GM21367 (cell line): ENCODE measurements at regions not wholly inside any gene's neighbourhood (a gene's known extent, or its start where the extent isn't known, plus 50 kb on each side); places are given as distances from the start of the nearest gene placed in this dataset.

ENCODE experiments used
- ATAC-seq: cut with Tn5 transposase; IDR thresholded peaks from one replicate; pipeline ENCODE4 v1.9.1; 2021; ENCODE audit not compliant: unreplicated experiment

DNA sequence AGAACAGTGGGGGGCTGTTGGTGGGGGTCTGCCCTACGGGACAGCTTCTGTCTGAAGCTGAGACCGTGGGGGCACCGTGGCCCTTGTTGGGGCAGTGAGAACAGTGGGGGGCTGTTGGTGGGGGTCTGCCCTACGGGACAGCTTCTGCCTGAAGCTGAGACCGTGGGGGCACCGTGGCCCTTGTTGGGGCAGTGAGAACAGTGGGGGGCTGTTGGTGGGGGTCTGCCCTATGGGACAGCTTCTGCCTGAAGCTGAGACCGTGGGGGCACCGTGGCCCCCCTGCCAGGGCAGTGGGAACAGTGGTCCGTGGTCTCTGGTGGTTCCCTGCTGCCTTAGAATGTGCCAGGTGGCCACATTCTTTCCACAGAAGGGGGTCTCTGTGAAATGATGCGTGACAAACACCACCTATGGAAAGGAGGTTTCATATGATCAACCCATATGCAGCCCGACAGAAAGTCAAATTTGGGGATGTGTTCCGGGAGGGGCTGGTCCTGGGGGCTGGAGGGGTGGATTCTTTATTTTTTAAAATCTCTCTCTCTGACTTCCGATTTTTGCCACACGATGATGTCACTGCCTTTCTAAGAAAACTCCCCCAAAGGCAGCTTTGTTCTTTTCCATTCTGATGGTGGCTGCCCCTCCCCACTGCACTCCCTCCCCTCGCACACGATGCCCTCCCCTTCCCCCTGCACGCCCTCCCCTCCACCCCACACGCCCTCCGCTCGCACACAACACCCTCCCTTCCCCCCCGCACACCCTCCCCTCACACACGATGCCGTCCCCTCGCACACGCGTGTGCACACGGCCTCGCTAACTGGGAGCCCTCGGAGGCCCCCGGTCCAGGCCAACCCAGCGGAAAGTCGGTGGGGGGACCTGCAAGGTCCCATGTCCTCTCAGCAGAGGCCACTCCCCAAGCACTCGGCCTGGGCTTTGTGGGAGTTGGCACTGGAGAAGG lies 1186.5 kb downstream of the BRD1 start:
- ATAC-seq: no peak

DNA sequence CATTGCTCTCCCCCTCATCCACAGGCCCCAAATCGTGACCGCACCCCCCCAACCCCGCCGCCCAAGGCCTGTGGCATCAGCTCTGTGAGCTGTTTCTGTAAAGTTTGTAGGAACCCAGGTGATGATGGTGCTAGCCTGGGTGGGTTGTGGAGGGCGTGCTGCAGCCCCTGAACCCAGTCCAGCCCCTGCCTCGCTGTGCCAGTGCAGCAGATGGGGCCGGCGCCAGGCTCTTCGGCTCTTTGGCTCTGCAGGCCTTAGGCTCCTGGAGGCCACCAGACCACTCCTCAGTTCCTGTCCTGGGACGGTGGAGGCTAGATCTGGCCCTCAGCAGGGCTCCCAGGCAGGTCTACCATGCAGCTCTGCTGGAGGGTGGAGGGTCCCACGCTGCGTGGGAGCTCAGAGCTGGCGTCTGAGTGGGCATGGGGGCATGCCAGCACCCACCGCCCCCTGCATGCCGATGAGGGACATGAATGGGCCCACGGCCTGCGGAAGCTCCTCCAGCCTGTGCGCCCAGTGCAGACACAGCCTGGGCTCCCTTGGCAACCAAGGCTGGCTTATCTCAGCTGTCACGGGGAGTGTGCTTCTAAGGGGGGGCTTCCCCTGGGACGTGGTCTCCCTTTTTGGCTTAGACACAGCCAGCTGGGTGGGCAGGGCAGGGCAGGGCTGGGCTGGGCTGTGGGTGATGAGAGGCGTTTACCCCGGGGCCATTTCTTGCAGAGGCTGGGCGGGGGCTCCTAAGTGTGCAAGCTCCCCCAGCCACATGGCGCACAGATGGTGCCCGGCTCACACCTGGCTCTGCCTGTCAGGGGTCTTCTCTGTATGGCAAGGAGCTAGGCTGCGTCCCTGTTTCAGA lies 1187.6 kb downstream of the BRD1 start:
- no peak for ATAC-seq

DNA sequence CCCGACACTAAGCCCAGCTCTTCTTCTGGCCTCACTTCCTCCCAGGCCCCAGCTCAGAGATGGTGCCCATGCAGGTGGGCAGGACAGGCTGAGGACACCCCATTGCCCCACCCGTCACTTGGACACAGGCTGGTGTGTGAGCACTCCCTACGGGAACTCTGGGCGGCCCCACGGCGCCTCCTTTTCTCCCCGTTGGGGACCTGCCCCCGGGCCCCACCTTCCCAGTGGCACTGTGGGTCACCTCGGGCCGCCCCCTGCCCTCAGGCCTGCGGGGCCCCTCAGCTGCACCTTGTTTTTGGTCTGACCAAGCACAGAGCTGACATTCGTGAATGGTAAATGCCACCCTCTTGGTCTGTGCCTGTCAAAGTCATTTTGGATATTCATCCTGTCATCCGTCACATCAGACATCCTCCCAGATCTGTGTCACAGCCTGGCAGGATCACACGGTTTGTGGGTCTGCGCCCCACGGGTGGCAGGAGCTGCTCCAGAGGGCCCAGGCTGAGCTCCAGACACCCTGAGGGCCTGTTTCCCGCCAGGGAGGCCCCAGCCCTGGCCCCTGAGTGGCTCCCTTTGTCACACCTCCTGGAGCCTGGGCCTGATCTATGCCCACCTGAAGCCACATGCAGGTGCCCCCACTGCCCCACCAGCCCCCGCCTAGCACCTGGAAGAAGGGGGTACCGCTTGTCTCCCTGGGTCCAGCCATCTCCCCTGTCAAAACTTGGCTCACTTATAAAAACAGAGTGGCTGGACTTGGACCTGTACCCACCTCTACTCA lies 1188.5 kb downstream of the BRD1 start:
- ATAC-seq: no peak

DNA sequence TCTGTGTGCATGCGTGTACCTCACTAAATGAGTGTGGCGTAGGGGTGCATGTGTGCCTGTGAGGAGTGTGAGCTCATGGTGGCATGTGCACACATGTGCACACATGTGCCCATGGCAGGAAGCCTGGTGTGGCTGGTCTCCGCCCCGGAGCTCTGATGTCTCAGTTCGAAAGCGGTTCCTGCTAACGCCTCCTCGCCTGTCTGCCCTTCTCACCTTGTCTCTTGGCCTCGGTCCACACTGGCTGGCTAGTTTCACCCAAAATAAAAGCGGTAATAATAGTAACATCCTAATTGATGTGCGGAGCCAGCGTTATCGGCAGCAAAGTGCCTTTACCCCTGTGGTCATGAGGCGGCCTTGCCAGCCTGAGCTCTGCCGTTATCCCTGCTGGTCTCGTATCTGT lies 1190.4 kb downstream of the BRD1 start:
- ATAC-seq: no peak

DNA sequence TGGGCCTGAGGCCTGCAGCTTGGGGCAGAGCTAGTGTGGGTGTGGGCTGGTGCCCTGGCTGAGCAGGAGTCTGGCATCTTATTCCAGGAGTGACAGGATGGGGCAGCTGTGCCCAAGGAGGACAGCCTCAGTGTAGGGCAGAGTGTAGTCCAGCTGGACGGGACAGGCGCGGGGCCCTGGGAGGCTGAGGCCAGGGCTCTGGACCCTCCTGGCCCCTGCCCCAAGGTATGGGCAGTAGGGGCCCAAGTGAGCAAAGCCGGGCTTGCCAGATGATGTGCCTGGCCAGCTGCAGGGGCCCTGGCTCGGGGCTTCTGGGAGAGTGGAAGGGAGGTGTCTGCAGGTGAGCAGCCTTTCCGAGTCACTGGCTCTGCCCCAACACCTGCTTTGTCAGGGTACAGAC lies 1190.9 kb downstream of the BRD1 start:
- ATAC-seq: no peak

DNA sequence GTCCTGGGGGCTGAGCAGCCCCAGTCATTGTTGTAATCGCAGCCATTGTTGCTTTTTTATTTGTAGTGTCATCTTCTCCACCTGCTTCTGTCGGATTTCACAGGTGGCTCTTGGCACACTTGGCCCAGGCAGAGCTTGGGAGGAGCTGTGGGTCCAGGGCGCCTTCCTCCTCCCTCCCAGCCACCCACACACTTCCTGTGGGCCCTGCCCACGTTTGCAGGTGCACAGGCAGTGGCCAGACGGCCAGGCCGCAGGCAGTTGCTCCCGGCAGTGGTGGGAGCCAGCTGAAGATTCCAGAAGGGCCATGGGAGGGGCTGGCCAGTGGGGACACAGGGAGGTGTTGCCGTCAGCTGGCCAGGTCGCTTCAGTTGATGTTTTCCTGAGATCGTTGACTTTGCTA lies 1191.9 kb downstream of the BRD1 start:
- no peak for ATAC-seq

DNA sequence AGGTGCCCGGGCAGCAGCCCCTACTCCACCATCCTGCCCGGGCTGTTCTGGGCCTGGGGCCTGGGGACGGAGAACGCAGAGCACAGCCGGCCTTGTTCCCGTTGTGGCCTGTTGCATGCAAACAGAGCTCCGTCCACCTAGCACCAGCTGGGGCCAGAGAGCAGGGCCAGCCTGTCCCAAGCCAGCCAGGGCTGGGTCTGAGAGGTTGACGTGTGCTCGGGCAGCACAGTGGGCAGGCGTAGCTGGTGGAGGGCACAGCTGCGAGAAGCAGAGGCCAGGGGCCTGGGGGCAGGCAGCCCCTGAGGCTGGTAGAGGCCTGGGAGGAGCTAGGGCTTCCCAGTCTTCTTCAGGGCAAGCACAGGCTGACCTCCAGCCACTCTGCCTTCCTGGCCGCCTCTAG lies 1192.6 kb downstream of the BRD1 start:
- ATAC-seq: no peak

DNA sequence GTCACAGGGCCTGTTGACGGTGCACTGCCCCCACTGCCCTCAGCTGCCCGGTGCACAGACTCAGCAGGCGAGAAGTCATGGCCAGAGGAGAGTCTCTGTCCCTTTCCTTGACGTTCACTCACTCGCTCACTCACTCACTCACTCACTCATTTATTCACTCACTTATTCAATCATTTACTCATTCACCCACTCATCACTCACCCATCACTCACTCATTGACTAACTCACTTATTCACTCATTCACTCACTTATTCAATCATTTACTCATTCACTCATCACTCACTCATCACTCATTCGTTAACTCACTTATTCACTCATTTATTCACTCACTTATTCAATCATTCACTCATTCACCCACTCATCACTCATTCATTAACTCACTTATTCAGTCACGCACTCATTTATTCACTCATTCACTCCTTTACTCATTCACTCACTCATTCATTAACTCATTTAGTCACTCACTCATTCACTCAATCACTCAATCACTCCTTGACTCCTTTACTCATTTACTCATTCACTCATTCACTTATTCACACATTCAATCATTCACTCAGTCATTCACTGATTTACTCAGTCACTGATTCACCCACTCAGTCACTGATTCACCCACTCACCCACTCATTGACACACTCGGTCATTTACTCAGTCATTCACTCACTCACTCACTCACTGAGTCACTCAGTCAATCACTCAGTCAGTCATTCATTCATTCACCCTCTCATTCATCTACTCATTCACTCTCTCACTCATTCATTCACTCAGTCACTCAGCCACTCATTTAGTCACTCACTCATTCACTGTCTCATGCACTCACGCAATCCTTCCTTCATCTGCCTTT lies 1193.5 kb downstream of the BRD1 start:
- no peak for ATAC-seq

DNA sequence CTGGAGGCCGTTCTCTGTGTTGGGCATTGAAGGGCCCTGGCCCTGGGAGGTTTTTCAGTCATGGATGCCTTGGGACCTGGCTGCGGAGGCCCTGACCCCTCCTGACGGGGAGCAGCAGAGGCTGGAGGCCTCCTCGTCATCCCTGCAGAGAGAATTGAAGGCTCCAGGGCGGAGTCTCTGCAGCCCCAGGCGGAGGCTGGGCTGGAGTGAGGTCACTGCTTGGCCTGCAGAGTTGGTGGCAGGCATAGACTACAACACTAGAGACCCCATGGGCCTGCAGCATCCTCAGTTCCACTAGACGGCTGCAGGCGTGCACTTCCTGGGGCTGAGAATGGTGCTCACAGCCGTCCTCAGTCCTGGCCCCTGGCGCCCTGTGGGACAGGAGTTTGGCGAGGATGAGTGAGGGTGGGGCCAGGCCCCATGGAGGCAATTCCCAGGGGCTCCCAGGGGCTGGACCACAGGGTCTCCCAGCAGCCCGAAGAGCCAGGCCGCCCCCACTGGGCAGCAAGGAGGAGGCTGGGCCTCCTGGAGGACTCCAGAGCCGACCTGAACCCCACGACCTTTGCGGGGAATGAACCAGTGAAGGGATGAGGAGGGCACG lies 1194.9 kb downstream of the BRD1 start:
- ATAC-seq: no peak

DNA sequence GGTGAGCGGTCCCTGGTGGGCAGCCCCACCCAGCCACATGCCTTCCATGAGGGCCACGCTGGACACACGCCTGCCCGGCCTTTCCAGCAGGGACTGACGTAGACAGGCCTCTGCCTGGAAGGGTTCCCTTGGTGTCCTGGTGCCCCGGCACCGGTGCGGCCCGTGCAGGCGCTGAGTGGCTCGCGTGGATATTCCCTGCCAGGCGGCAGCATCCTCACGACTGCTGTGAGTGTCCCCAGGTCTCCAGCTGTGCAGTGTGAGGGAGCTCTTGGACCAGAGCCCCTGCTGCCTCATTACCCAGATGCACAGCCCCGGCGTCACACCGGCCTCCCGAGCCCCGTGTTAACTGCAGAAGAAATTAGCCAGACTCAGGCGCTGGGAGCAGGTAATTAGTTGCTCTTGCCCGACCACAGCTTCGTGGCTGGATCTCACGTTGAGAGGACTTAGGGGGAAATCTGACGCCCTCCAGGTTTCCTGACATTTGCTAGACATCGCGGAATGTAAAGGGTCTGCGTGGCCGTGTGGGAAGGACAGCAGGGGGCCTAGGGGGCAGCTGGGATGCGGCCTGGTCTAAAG lies 1196.3 kb downstream of the BRD1 start:
- no peak for ATAC-seq

DNA sequence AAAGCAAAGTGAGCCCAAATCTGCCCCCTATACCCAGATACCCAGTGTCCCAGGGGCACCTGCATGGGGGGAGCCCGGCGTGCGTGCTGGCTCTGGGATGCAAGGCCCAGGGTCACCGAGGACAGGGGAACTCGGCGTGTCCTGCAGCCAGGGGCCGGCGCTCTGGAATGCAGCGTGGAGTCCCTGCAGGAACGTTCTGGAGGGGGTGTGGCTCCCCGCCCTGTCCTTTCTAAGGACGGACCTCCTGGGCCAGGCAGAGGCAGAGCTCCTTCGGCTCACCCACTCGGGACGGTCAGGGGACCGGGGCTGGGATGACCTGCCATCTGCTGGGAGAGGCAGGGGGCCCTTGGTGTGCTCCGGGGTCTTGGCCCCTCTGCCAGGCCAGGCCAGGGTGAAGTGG lies 1196.8 kb downstream of the BRD1 start:
- no peak for ATAC-seq

DNA sequence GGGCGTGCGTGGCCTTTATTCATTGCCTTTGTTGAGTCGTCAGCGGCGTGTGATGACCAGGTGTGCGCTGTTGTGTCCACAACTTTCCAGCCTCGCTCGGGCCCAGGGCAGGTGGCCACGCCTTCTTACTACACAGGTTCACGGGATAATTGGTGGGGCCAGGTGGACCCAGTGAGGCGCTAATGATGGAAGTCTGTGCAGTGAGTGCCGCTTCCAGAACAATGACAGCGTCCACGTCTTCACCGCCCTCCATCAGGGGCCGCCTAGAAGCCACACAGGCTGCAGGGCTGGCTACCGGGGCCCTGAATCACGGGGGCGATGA lies 1197.3 kb downstream of the BRD1 start:
- no peak for ATAC-seq

DNA sequence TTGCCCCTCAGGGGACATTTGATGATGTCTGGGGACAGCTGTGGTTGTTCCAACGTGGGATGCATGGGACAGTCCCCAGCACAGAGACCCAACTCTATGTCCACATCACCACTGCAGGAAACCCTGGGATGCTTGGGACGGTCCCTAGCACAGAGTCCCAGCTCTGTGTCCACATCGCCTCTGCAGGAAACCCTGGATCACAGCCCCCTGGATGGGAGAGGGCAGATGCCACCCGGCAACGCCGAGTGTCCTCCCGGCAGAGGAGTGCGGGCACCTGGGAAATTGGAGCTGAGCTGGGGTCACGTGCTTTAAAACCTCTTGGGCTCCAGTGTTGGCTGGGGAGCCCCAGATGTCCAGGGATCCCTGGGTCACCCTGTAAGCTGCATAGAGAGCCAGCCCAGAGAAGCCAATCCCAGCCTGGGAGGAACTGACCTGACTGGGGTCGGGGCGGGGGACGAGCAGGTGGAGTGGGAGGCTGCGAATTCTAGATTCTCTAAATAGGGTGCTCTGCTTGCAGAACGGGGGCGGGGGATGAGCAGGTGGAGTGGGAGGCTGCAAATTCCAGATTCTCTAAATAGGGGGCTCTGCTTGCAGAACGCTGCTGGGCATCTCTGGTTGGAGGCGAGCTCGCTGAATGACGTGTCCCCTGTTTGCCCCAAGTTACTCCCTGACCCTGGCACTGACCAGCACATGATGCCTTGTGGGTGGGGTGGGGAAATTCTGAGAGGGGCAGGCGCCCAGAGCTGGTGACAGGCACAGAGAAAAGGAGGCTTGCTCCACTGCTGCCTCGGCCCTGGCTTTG lies 1197.8 kb downstream of the BRD1 start:
- ATAC-seq: no peak

DNA sequence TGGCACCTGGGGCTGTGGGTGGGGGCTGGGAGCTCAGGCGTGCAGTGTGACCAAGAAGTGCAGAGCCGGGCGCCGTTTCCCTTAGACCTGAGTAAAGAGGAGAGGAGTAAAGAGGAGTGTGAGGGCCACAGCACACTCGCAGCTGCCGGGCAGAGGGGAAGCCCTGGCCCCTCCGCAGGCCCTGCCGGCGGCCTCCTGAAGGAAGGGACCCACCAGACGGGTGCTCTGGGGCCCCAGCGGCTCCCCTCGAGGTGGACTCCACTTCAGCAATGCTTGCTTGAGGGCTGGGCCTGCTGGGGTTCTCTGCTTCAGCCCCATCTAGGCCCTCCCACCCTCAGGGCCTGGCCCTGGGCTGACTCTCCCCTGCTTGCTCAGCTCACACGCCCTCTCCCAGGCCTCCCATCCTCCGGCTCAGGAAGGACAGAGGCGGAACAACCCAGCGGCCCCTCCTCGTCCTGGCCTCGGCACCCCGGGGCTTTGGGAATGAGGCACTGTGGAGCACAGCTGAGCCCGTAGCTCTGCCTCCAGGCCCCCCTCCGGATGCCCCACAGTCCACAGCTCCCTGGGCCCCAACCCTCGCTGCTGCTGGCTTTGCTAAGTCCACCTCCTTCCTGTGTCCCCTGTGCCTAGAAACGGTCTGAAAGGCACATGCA lies 1198.7 kb downstream of the BRD1 start:
- ATAC-seq: no peak

DNA sequence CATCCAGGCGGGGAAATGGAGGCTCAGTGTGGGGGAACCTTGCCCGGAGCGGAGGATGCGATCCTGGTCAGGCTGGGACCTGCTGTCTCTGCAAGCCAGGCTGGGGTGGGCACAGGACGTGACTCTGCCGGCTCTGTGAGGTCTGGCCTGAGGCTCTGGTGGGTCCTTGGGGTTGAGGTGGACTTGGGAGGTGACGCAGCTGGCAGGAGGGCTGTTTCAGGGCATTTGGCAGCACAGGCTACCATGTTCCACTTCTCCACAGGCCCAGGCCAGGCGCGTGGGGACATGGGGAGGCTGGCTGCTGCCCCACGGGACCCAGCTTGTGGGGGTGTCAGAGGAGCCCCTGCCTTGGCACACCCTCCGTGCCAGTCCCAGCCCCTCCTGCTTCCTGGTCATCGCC lies 1199.7 kb downstream of the BRD1 start:
- no peak for ATAC-seq

DNA sequence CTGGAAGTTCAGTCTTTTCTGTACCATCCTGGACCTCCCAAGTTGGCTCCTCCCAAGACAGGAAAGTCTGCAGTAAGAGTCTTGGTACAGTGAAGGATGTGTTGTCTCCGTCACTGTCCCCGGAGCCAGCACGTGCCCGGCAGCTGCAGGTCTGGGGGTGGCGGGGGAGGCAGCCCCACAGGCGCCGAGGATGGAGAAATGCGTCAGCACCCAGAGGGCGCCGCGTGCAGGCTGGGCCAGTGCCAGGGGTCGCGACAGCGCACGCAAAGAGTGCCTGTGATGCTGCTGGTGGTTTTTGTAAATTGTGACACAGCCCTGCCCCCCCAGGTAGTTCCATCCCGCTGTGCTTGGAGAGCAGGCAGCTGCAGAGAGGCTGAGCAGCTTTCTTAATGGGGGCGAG lies 1200.5 kb downstream of the BRD1 start:
- ATAC-seq: no peak

DNA sequence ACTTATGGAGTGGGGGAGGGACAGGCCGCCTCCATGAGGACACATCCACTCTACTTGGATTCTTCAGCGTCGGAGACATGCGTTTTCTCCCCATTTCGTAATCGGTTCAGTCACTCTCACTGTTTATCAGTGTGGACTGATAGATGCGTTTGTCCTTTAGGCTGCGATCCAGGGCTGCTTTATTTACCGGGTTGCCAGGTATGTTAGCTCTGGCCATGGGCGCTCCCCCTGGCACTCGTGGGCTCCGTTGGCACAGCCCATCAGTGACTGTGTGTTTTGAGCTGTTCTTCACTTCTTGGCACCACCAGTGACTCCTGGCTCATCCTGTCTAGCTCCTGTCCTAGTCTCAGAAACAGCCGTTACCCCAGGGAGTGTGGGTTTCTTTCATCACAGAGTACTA lies 1203.3 kb downstream of the BRD1 start:
- ATAC-seq: no peak

DNA sequence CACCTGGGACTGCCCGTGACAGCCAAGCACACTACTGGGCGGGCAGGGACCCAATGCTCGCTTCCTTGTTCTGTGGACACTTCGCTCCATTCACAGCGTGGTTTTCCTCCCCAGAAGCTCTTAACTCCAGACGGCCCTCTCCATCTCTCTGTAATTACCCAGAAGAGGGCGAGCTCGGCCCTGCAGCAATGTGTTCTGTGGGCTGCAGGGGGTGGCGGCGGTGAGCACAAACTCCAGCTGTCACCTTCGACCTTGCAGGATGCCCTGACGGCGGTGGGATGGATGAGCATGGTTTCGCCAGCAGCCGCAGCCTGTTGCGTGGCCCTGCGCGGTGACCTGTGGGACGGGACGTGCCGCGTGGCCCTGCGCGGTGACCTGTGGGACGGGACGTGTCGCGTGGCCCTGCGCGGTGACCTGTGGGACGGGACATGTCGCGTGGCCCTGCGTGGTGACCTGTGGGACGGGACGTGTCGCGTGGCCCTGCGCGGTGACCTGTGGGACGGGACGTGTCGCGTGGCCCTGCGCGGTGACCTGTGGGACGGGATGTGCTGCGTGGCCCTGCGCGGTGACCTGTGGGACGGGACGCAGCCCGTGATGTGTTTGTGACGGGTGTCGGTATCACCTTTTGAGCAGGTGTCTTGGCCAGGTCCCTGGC lies 1204.7 kb downstream of the BRD1 start:
- ATAC-seq: no peak
